NCI-H2029 (cell line): ENCODE measurements at regions not wholly inside any gene's neighbourhood (a gene's known extent, or its start where the extent isn't known, plus 50 kb on each side); places are given as distances from the start of the nearest gene placed in this dataset.
"Not testable (repeated sequence)": the region's sequence is repeated elsewhere in the genome, so short reads cannot be mapped to it uniquely, and the experiment has no call there.

Source experiments
- DNase-seq: peaks from one replicate; lab custom pipeline; 2025; lab: John Stamatoyannopoulos, UW

DNA sequence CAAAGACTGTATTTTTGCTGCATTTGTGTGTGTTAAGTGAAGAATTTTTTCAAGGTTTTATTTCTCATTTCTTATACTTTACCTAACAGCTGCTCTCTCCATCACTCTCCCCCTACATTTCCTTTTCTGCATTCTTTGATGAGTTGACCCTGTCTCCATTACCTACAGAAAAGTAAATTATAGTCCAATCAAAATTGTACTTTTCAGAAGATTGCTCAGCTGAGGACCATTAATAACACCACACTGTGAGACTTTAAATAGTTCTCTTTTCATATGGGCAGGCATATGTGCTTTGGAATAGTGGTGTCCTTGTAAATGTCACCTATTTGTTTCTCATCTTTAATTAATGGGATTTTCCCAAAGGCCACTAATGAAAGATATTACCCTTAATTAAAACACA is 234.7 kb upstream of the GPR149 start:
- DNase-seq = no peak

DNA sequence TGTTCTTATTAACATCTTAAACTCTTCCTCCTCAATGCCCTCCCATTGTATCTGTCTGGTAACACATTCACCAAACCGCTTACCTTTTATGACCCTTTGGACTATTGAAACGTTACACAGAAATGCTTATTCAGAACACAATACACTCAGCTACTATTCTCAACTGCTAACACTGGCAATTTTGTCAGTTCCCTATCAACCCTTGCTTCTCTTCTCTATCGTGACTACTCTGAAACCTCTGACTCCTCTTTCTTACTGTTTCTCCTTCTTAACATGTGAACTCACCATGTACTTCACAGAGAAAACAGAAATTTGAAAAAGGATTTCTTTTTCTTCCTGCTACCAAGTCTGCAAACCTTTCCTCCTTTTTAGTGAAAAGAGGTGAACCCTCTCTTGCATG is 232.9 kb upstream of the GPR149 start:
- no peak for DNase-seq

DNA sequence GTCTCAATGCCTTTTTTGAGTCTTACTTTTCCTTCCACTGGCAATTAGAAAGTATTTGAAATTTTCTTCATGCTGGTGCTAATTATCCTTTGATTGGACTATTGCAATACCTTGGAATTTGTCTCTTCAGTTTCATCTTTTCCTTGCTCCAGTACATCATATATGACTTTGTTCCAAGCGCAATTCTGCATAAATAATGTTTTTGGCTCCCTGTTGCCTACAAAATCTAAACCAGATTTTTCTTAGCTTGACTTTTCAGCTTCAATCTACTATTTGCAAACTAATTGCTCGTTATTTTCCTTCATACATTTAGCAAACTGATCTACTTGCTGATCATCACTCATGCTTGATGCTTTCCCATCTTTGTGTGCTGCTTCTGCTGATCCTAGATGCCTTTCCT is 230.8 kb upstream of the GPR149 start:
- no peak for DNase-seq

GRCh38 chr3:154658000-154658399 is 228.0 kb upstream of the GPR149 start:
- no peak for DNase-seq

- DNase-seq = no peak
Observed at GRCh38 chr3:154657218-154657617, 227.2 kb upstream of the GPR149 start.

- no peak for DNase-seq
Observed at GRCh38 chr3:154656486-154656885, 226.5 kb upstream of the GPR149 start.

DNA sequence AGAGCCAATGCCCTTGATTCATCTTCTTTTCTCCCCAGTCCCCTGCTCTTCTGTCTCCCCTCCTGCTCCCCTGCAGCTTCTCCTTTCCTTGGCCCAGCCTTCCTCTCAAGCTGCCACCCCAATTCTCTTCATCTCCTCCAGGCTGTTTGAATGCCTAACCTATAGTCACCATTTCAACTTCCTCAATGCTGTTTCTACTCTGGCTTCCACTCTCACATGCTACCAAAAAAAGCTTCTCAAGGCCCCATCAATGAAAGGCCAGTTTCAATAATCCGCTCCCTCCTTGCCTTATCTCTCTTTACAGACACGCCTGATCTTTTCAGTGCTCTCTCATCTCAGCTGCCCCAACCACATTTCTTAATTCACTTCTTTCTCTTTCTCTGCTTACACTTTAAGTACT is 212.2 kb upstream of the GPR149 start:
- no peak for DNase-seq

GRCh38 chr3:154625756-154626155 is 195.8 kb upstream of the GPR149 start:
- DNase-seq = no peak

GRCh38 chr3:154619621-154620020 is 189.6 kb upstream of the GPR149 start:
- DNase-seq = not testable (repeated sequence)

DNA sequence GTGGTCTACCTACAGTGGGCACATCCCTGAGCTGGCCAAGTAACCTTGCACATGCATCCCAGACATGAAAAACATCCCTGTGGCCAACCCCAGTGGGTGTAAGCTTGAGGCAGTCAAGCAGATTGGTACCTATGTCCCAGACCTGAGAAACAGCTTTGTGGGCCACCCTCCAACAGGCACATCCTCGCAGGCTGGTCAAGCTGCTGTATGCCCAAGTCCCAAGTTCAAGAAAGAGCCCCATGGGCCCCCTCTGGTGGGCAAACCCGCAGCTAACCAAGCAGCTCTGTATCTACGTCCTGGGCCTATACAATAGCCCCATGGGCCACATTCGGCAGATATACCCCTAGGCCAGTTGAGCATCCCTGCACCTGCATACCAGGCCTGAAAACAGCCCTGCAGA is 186.3 kb upstream of the GPR149 start:
- no peak for DNase-seq

GRCh38 chr3:154615471-154615870 is 185.5 kb upstream of the GPR149 start:
- DNase-seq = no peak

GRCh38 chr3:154614601-154615000 is 184.6 kb upstream of the GPR149 start:
- no peak for DNase-seq

DNA sequence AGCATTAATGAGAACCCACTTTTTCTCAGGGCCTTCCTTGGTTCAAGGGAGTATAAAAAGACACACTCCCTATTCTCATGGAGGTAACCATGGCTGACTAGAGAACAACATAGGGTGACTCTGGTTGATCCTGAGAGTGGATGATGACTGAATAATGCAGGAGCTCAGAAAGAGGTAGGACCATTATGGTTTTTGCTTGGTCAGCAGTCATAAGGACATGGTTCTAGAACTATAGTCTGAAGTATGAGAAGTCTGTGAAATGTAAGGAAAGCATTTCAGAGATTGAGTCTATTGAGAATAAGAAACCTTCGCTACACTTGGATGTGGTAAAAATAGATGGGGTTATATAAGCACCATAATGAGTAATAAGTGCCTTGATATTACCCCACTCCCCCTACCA is 184.1 kb upstream of the GPR149 start:
- no peak for DNase-seq

GRCh38 chr3:154602241-154602640 is 172.3 kb upstream of the GPR149 start:
- DNase-seq = no peak

- no peak for DNase-seq
Observed at GRCh38 chr3:154598166-154598565, 168.2 kb upstream of the GPR149 start.

DNA sequence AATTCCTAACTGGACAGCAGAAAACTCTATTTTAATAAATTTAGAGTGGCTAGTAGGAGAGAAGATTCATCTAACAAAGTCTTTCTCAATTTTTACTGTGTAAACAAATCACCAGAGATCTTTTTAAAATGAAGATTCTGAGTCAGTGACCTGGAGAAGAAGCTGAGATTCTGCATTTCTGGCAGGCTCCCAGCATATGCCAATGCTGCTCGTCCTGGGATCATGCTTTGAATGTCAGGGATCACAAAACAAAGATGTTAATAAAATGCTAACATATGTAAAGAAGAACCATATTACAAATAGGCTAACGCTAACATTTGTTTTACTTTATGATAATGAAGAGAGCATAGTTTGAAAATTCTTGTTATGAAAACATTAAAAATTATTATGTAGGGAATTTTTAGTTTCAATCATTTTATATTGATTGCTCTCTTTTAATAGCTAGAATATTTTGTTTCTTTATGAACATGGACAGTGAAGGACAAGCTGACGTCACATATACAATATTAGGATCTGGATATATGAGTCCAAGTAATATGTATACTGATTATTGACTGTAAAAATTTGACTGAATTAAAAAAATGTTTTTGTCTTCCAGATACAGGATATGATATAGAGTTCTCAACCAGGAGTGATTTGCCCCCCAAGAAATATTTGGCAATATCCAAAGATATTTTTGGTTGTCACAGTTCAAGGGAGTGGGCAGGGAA is 160.8 kb upstream of the GPR149 start:
- DNase-seq = no peak

DNA sequence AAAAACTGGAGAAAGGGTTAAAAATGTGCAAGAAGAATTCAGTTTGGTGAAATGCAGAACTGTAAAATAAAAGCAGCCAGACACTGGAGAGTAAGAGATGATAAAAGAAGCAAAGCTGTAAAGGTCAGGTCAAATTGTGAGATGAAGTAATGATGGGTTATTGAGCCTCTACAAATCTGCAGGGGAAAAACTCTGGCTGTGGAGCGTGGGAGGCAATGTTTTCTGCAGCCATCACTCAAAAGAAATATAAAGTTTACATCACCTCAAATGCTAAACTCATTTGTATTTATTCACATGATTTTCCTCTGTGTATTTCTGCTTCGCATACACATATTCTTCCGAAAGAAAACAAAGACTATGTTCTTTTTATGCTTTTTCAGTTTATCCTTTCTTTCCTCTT is 158.8 kb upstream of the GPR149 start:
- no peak for DNase-seq

- no peak for DNase-seq
Observed at GRCh38 chr3:154584974-154585373, 155.0 kb upstream of the GPR149 start.

DNA sequence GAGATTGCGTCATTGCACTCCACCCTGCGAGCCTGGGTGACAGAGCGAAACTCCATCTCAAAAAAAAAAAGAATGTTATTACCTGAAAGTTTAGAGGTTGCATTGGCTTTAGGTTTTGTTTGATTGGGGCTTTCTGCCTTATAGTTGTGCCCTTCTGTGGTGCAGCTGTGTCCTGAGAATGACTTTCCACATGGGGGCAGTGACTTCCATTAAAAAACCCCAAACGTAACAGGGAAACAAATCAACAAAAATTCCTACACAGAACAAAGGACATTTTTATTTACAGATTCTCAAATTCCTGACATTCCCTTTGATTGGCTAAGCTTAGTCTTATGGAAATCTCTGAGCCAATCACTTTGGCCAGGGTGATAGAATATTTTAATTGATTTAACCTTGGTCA is 154.1 kb upstream of the GPR149 start:
- no peak for DNase-seq

- no peak for DNase-seq
Observed at GRCh38 chr3:154583086-154583634, 153.2 kb upstream of the GPR149 start.

DNA sequence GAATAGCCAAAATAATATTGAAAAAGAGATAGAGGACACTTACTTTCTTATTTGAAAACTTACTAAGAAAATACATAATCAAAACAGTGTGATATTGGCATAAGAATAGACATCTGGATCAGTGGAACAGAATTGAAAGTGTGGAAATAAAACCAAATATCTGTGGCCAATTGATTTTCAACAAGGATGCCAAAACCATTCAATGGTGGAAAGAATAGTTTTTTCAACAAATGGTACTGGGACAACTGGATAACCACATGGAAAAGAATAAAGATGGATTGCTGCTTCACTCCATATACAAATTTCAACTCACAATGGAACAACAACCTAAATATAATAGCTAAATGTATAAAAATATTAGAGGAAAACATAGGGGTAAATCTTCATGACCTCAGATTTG is 152.5 kb upstream of the GPR149 start:
- DNase-seq = no peak

DNA sequence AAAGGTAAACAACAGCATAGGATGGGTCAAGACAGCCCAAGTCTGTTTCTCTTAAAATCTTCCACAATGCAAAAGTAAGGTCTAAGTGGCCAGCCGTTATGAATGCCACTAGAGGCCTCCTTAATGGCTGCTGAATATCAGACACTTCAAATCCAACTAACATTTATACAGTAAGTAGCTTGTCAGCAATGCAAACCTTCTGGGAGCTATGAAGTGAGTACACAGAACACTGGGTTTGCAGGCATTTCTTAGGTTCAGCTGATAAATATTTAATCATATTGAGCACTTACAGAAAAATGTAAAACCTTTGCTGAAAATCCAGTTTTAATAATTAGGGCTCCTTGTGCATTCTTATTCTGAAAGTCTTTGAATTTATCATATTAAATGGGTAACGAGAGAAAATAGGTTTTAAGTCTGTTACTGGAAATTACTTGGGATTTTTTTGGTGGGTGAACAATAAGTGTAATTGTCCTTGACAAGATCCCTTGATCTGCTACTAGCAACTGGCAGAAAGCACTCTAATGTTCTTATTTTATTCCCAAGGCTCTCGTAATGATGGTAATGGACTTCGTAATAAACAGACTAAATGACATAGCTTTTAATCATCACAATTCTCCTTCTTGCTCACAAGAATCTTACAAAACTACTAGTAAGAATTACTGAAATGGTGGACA is 141.7 kb upstream of the GPR149 start:
- DNase-seq = no peak

GRCh38 chr3:154568064-154568463 is 138.1 kb upstream of the GPR149 start:
- no peak for DNase-seq

DNA sequence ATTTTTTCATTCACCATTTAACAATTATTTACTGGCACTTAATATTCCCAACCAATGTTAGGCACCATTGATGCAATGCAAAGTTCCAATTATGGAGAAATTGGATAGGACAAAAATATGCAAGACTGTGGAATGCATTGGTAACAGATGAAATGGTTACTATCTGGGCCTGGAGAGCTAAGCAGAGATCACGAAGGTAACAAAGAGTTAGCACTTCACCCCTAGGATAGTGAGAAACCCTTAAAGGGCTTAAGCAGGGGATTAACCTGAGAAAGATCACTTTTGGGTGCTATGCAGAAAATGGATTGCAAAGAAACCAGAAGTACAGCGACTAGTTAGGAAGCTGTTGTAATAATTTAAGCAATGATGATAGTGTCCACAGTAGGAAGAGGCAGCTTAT is 129.6 kb upstream of the GPR149 start:
- DNase-seq = no peak
